ENCODE measurements at regions not wholly inside any gene's neighbourhood (a gene's known extent, or its start where the extent isn't known, plus 50 kb on each side); places are given as distances from the start of the nearest gene placed in this dataset.

- Mint-ChIP-seq H3K9me3 (peaks cover 12% of the 10 kb centered on the region; the same call in 1 of the 3 replicates), H3K27ac (no peak overlapping the region), H3K36me3 (ENCODE audit: low read depth) (no peaks in the 10 kb centered on the region; the same call in 2 of the 3 replicates), H3K27me3 (ENCODE audit: insufficient read depth, low read depth, poor library complexity) (no peaks in the 10 kb centered on the region), H3K4me3 (no peak overlapping the region), H3K4me1 (no peaks in the 10 kb centered on the region)
- Histone ChIP-seq H3K27ac (ENCODE audit: low read depth) (no peak overlapping the region), H3K36me3 (ENCODE audit: insufficient read depth) (no peaks in the 10 kb centered on the region), H4K20me1 (replicated peaks; ENCODE audit: insufficient read depth) (no peaks in the 10 kb centered on the region), H3K4me2 (no peak overlapping the region), H3F3A (replicated peaks; ENCODE audit: low read depth) (no peaks in the 10 kb centered on the region), H3K9me2 (ENCODE audit: insufficient read depth) (no peaks in the 10 kb centered on the region), H3K4me3 (no peak overlapping the region), H3K79me2 (replicated peaks; ENCODE audit: insufficient read depth) (no peaks in the 10 kb centered on the region), H3K4me1 (ENCODE audit: insufficient read depth) (no peaks in the 10 kb centered on the region), H2AFZ (no peak overlapping the region), H3K27me3 (ENCODE audit: insufficient read depth) (no peaks in the 10 kb centered on the region)
- ATAC-seq (no peak), DNase-seq (ENCODE audit: low spot score) (no peak)
- TF ChIP-seq EZH2 (IDR thresholded peaks at IDR 0.05; ENCODE audit: low read depth, unreplicated experiment) (no peak), NANOG (IDR thresholded peaks at IDR 0.05; ENCODE audit: borderline replicate concordance) (no peak), STAT1 (IDR thresholded peaks at IDR 0.05; ENCODE audit: unreplicated experiment) (no peak), ETS1 (IDR thresholded peaks at IDR 0.05) (no peak), ZNF462 (CRISPR knock-in tag; IDR thresholded peaks at IDR 0.05) (no peak)
These were observed 651.7 kb upstream of the CCNG1 start for GRCh38 chr5:162785673-162786072.

- H3K27me3 Mint-ChIP-seq (ENCODE audit: insufficient read depth, low read depth, poor library complexity): no peaks in the 10 kb centered on the region
- Histone ChIP-seq H3K27ac (ENCODE audit: low read depth) (no peak overlapping the region), H3F3A (replicated peaks; ENCODE audit: low read depth) (no peaks in the 10 kb centered on the region), H4K20me1 (replicated peaks; ENCODE audit: insufficient read depth) (no peaks in the 10 kb centered on the region), H3K4me2 (no peak overlapping the region), H3K36me3 (ENCODE audit: insufficient read depth) (no peaks in the 10 kb centered on the region), H3K9me2 (ENCODE audit: insufficient read depth) (no peaks in the 10 kb centered on the region), H2AFZ (no peak overlapping the region), H3K79me2 (replicated peaks; ENCODE audit: insufficient read depth) (no peaks in the 10 kb centered on the region), H3K4me3 (no peak overlapping the region), H3K27me3 (ENCODE audit: insufficient read depth) (no peaks in the 10 kb centered on the region), H3K4me1 (ENCODE audit: insufficient read depth) (no peaks in the 10 kb centered on the region)
- H3K27ac Mint-ChIP-seq: no peak overlapping the region
- no peaks in the 10 kb centered on the region for H3K4me1 Mint-ChIP-seq
- TF ChIP-seq CTCF (conservative IDR thresholded peaks at IDR 0.05; ENCODE audit: low read depth in 2 of 2): peak in 1 of 2 experiments; percentile 19; a peak in 1 of 4 replicates
- no peak for TF ChIP-seq CREB1 (CRISPR knock-in tag; IDR thresholded peaks at IDR 0.05; ENCODE audit: low read depth)
- H3K9me3 Mint-ChIP-seq: peaks cover 12% of the 10 kb centered on the region; the same call in 1 of the 3 replicates
- ATAC-seq (no peak), DNase-seq (ENCODE audit: low spot score) (no peak)
- no peak overlapping the region for H3K4me3 Mint-ChIP-seq
- no peaks in the 10 kb centered on the region; the same call in 2 of the 3 replicates for H3K36me3 Mint-ChIP-seq (ENCODE audit: low read depth)
These were observed 651.2 kb upstream of the CCNG1 start for GRCh38 chr5:162786234-162786633.

All from GM23338 (cell line).